Heart left ventricle (tissue), 13 donors: ENCODE measurements at regions not wholly inside any gene's neighbourhood (a gene's known extent, or its start where the extent isn't known, plus 50 kb on each side); places are given as distances from the start of the nearest gene placed in this dataset.

Experiments
- CTCF ChIP-seq, 12 donors: fragments of 200-600 bp; sonication (generic) in 4 of 12; IDR thresholded peaks; one replicate each; pipeline versions ENCODE4 v1.5.0 to v1.8.0; 2018 to 2022; ENCODE audit warnings: antibody characterized with exemption in 12 of 12, mild to moderate bottlenecking in 5 of 12
- POLR2A ChIP-seq, 2 donors: fragments of 450-650 bp; IDR thresholded peaks; one replicate each; pipeline ENCODE4 v1.6.1; 2017; ENCODE audit warnings: antibody characterized with exemption in 2 of 2, mild to moderate bottlenecking in 2 of 2, moderate library complexity in 2 of 2
- donor health status: ischemic (EF 13 %, LVEDD 7.1; RV severe dilation, severe dysfunction).
- donor health status: DM: no; HTN: yes; CAD: no.
- donor health status: DM: no; HTN: no; CAD: no.
- donor health status: ischemic (EF 25% LVEDD 6.9; RV normal size, moderate dysfunction).
- donor health status: ischemic (EF 25% LVEDD 5.7; RV mildly dilated, moderate dysfunction).
- donor health status: ischemic (EF 35%, LVEDD 5.7; RV mildly dilated, moderate dysfunction).
- donor health status: nonischemic (EF 11% LVEDD 7.7; RV severe dilation, severe dysfunction).
- donor health status: DM: yes; HTN: yes; CAD: no.
- donor health status: PGD.
- donor health status: ischemic (EF 29% LVEDD 5.4; RV normal size, mild dysfunction).
- donor health status: nonischemic (EF 23%, LVEDD 6.1; RV moderate dilation, normal function).

- no peak for TF ChIP-seq CTCF (IDR thresholded peaks at IDR 0.05)
- TF ChIP-seq POLR2A (IDR thresholded peaks at IDR 0.05) = no peak
These were observed 107.8 kb upstream of the C11orf58 start for GRCh38 chr11:16630651-16631050.
